ENCODE measurements at regions not wholly inside any gene's neighbourhood (a gene's known extent, or its start where the extent isn't known, plus 50 kb on each side); places are given as distances from the start of the nearest gene placed in this dataset.

DNA sequence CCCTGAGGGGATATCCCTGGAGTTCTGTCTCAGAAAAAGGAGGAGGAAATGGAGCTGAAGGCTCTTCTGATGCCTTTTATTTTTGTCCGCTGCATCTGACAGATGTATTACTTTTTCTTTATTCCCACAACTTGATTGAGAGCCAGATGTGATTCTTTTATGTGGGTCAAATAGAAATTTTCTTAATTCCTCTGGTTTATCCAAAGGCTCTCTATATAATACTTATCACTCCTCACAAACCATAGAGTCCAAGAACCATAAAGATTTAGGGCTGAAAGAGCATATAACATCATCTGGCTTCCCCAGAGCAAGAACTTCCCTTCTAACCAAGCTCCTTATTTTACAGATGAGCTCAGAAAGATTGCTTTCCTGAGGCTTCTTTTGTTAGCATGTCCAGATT lies 756.7 kb upstream of the FAM241A start:
- Histone ChIP-seq H3K4me3 (ENCODE audit: low read length) (no peak overlapping the region), H3K27me3 (ENCODE audit: insufficient read depth, low read length, poor library complexity, severe bottlenecking) (no peaks in the 10 kb centered on the region), H3K27ac (ENCODE audit: low read depth, low read length) (no peak overlapping the region), H3K36me3 (ENCODE audit: insufficient read depth, low read length) (no peaks in the 10 kb centered on the region), H3K4me1 (ENCODE audit: insufficient read depth, low read length) (no peaks in the 10 kb centered on the region), H3K9me3 (ENCODE audit: low read length) (peaks cover 2% of the 10 kb centered on the region)
- ChIA-PET CTCF (no interaction called here), POLR2A (no interaction called here)
- no peaks in the 10 kb centered on the region for H3K36me3 Mint-ChIP-seq
- no peaks in the 10 kb centered on the region for H3K4me1 Mint-ChIP-seq
- no peak overlapping the region for H3K4me3 Mint-ChIP-seq
- H3K9me3 Mint-ChIP-seq = peaks cover 4 to 28% (median 14%) of the 10 kb centered on the region in 5 donors
- H3K27me3 Mint-ChIP-seq = peaks cover 0 to 1% of the 10 kb centered on the region in 2 donors
- no peak for DNase-seq
- H3K27ac Mint-ChIP-seq = no peak overlapping the region

DNA sequence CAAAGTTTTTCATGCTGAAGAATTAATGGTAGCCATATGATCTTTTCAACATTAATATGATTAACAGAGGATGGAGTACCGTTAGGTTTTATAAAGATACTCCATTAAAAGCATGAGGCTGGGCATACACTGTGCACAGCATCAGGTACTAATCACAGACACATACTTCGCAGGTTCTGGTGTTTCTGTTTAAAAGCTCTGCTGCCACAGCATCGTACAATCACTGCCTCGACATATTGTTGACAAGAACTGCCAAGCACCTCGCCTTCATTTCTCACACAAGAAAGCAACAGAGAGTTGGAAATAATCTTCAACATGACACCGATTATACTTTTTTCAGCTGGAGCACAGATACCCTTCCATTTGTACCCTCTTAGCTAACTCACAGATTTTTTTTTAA lies 753.4 kb upstream of the FAM241A start:
- ChIA-PET CTCF (no interaction called here), POLR2A (no interaction called here)
- Mint-ChIP-seq H3K36me3 (no peaks in the 10 kb centered on the region), H3K4me3 (no peak overlapping the region), H3K27me3 (peaks cover 0 to 1% of the 10 kb centered on the region in 2 donors), H3K9me3 (peaks cover 4 to 18% (median 14%) of the 10 kb centered on the region in 5 donors), H3K4me1 (no peaks in the 10 kb centered on the region), H3K27ac (no peak overlapping the region)
- Histone ChIP-seq H3K27ac (ENCODE audit: low read depth, low read length) (no peak overlapping the region), H3K36me3 (ENCODE audit: insufficient read depth, low read length) (no peaks in the 10 kb centered on the region), H3K27me3 (ENCODE audit: insufficient read depth, low read length, poor library complexity, severe bottlenecking) (no peaks in the 10 kb centered on the region), H3K9me3 (ENCODE audit: low read length) (peaks cover 6% of the 10 kb centered on the region), H3K4me3 (ENCODE audit: low read length) (no peak overlapping the region), H3K4me1 (ENCODE audit: insufficient read depth, low read length) (no peaks in the 10 kb centered on the region)
- DNase-seq = no peak

DNA sequence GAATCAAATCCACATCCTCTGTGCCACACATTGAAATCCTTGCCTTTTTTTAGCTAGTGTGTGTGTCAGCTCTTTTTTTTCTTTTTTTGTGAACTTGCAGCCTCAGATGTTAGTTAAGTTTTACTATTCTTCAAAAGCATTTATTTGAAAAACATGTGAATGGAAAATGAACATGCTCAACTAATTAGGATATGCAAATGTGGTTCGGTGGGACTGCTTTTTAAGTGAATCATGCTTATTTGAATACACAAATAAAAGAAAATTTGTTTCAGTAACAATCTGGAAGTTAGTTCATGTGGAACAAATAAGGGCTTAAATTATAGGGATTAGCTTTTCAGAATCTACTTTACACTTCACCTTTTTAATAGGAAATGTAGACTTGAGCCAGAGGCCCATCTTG lies 751.5 kb upstream of the FAM241A start:
- Mint-ChIP-seq H3K27ac (no peak overlapping the region), H3K36me3 (no peaks in the 10 kb centered on the region), H3K27me3 (peaks cover 0 to 1% of the 10 kb centered on the region in 2 donors), H3K9me3 (peaks cover 4 to 18% (median 14%) of the 10 kb centered on the region in 5 donors), H3K4me3 (no peak overlapping the region), H3K4me1 (no peaks in the 10 kb centered on the region)
- peaks cover 6% of the 10 kb centered on the region for H3K9me3 ChIP-seq (ENCODE audit: low read length)
- H3K4me1 ChIP-seq (ENCODE audit: insufficient read depth, low read length) = no peaks in the 10 kb centered on the region
- no peak overlapping the region for H3K27ac ChIP-seq (ENCODE audit: low read depth, low read length)
- CTCF ChIA-PET = no interaction called here
- DNase-seq = no peak
- POLR2A ChIA-PET = no interaction called here
- H3K36me3 ChIP-seq (ENCODE audit: insufficient read depth, low read length) = no peaks in the 10 kb centered on the region
- no peaks in the 10 kb centered on the region for H3K27me3 ChIP-seq (ENCODE audit: insufficient read depth, low read length, poor library complexity, severe bottlenecking)
- H3K4me3 ChIP-seq (ENCODE audit: low read length) = no peak overlapping the region

DNA sequence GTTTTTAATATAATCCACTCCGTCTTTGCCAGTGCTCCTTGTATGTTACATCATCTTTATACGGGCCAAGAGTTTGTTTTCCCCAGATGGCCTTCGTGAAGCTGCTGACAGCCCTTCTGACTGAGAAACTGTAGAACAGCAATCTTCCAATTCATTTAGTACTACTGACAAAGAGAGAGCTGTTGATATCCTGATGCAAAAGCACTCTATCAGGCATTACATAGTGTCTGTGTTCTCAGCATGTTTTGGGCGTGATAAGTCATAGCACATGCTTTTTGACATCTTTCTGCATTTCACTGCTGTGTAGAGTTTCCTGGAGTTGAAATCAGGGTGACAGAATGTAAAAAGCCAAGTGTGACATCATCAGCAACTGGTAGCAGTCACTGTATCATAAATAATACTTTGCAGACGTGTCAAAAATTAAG lies 746.3 kb upstream of the FAM241A start:
- Histone ChIP-seq H3K27me3 (ENCODE audit: insufficient read depth, low read length, poor library complexity, severe bottlenecking) (no peaks in the 10 kb centered on the region), H3K27ac (ENCODE audit: low read depth, low read length) (no peak overlapping the region), H3K4me1 (ENCODE audit: insufficient read depth, low read length) (no peaks in the 10 kb centered on the region), H3K36me3 (ENCODE audit: insufficient read depth, low read length) (no peaks in the 10 kb centered on the region), H3K9me3 (ENCODE audit: low read length) (peaks cover under 1% of the 10 kb centered on the region), H3K4me3 (ENCODE audit: low read length) (no peak overlapping the region)
- H3K27me3 Mint-ChIP-seq = no peaks in the 10 kb centered on the region
- no peak overlapping the region for H3K4me3 Mint-ChIP-seq
- ChIA-PET CTCF (no interaction called here), POLR2A (no interaction called here)
- no peaks in the 10 kb centered on the region for H3K36me3 Mint-ChIP-seq
- H3K4me1 Mint-ChIP-seq = no peaks in the 10 kb centered on the region
- peaks cover 0 to 5% (median 4%) of the 10 kb centered on the region in 5 donors for H3K9me3 Mint-ChIP-seq
- no peak overlapping the region for H3K27ac Mint-ChIP-seq
- DNase-seq = no peak

- ChIA-PET CTCF (no interaction called here), POLR2A (no interaction called here)
- no peaks in the 10 kb centered on the region for H3K36me3 Mint-ChIP-seq
- Histone ChIP-seq H3K27me3 (ENCODE audit: insufficient read depth, low read length, poor library complexity, severe bottlenecking) (no peaks in the 10 kb centered on the region), H3K27ac (ENCODE audit: low read depth, low read length) (no peak overlapping the region), H3K4me3 (ENCODE audit: low read length) (no peak overlapping the region), H3K4me1 (ENCODE audit: insufficient read depth, low read length) (no peaks in the 10 kb centered on the region), H3K36me3 (ENCODE audit: insufficient read depth, low read length) (no peaks in the 10 kb centered on the region), H3K9me3 (ENCODE audit: low read length) (no peaks in the 10 kb centered on the region)
- H3K27ac Mint-ChIP-seq = no peak overlapping the region
- H3K27me3 Mint-ChIP-seq = no peaks in the 10 kb centered on the region
- no peaks in the 10 kb centered on the region for H3K4me1 Mint-ChIP-seq
- peaks cover 0 to 5% (median 4%) of the 10 kb centered on the region in 5 donors for H3K9me3 Mint-ChIP-seq
- H3K4me3 Mint-ChIP-seq = no peak overlapping the region
- DNase-seq = no peak
Observed at GRCh38 chr4:111399623-111400022, 745.6 kb upstream of the FAM241A start.

DNA sequence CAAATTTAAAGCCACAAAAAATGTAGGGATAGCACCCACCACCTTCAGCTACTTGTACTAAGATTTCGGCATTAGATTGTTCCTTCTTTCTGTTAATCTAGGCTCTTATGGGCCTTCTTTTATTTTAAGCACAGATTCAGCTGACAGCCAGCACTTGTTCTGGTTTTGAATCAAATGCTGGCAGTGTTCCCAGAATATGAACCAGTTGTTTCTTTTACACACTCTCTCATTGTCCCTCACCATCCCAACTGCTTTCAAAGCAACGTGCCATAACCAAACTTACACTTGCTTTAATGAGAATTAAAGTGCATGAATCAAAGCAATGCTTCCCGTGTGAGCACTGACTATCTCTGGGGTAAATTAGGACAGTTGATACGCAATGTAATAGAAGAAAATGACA lies 744.5 kb upstream of the FAM241A start:
- Mint-ChIP-seq H3K9me3 (peaks cover 3 to 7% (median 4%) of the 10 kb centered on the region in 5 donors), H3K27ac (no peak overlapping the region), H3K4me3 (no peak overlapping the region), H3K4me1 (no peaks in the 10 kb centered on the region), H3K36me3 (no peaks in the 10 kb centered on the region), H3K27me3 (no peaks in the 10 kb centered on the region)
- Histone ChIP-seq H3K4me1 (ENCODE audit: insufficient read depth, low read length) (no peaks in the 10 kb centered on the region), H3K27ac (ENCODE audit: low read depth, low read length) (no peak overlapping the region), H3K36me3 (ENCODE audit: insufficient read depth, low read length) (no peaks in the 10 kb centered on the region), H3K4me3 (ENCODE audit: low read length) (no peak overlapping the region), H3K9me3 (ENCODE audit: low read length) (no peaks in the 10 kb centered on the region), H3K27me3 (ENCODE audit: insufficient read depth, low read length, poor library complexity, severe bottlenecking) (no peaks in the 10 kb centered on the region)
- no peak for DNase-seq
- POLR2A ChIA-PET = no interaction called here
- CTCF ChIA-PET = no interaction called here

DNA sequence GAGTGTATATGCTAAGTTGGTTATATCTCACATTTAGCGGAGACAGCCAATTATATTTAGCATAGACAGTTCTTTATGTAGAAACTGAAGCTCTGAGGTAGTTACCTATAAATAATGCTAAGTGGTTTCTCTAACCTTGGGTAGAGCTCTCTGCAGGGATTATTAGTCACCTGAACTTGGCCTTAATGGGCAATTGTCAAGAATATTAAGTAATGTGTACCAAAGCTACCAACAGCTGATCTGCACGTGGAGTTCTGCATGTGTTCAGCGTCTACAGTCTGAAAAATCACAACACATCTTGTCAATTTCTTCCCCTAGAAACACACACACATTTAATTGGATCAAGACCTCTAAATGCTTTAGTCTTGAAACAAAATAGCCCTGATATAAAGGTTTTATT lies 740.6 kb upstream of the FAM241A start:
- Mint-ChIP-seq H3K4me1 (no peaks in the 10 kb centered on the region), H3K27me3 (no peaks in the 10 kb centered on the region), H3K9me3 (peaks cover 1 to 10% (median 4%) of the 10 kb centered on the region in 5 donors), H3K27ac (no peak overlapping the region), H3K36me3 (no peaks in the 10 kb centered on the region), H3K4me3 (no peak overlapping the region)
- Histone ChIP-seq H3K36me3 (ENCODE audit: insufficient read depth, low read length) (no peaks in the 10 kb centered on the region), H3K9me3 (ENCODE audit: low read length) (no peaks in the 10 kb centered on the region), H3K4me1 (ENCODE audit: insufficient read depth, low read length) (no peaks in the 10 kb centered on the region), H3K27me3 (ENCODE audit: insufficient read depth, low read length, poor library complexity, severe bottlenecking) (no peaks in the 10 kb centered on the region), H3K4me3 (ENCODE audit: low read length) (no peak overlapping the region), H3K27ac (ENCODE audit: low read depth, low read length) (no peak overlapping the region)
- ChIA-PET POLR2A (no interaction called here), CTCF (no interaction called here)
- no peak for DNase-seq

- no peak overlapping the region for H3K4me3 Mint-ChIP-seq
- CTCF ChIA-PET = no interaction called here
Observed at GRCh38 chr4:111405989-111406388, 739.3 kb upstream of the FAM241A start.

GRCh38 chr4:111410571-111410970 lies 734.7 kb upstream of the FAM241A start:
- DNase-seq = no peak
- no peaks in the 10 kb centered on the region for H3K36me3 Mint-ChIP-seq
- H3K4me3 Mint-ChIP-seq = no peak overlapping the region
- H3K27me3 ChIP-seq (ENCODE audit: insufficient read depth, low read length, poor library complexity, severe bottlenecking) = no peaks in the 10 kb centered on the region
- no peaks in the 10 kb centered on the region for H3K36me3 ChIP-seq (ENCODE audit: insufficient read depth, low read length)
- H3K4me1 Mint-ChIP-seq = no peaks in the 10 kb centered on the region
- peaks cover 2 to 17% (median 8%) of the 10 kb centered on the region in 5 donors for H3K9me3 Mint-ChIP-seq
- CTCF ChIA-PET = no interaction called here
- no peaks in the 10 kb centered on the region for H3K4me1 ChIP-seq (ENCODE audit: insufficient read depth, low read length)
- H3K27ac Mint-ChIP-seq = no peak overlapping the region
- H3K4me3 ChIP-seq (ENCODE audit: low read length) = no peak overlapping the region
- POLR2A ChIA-PET = no interaction called here
- no peak overlapping the region for H3K27ac ChIP-seq (ENCODE audit: low read depth, low read length)
- H3K27me3 Mint-ChIP-seq = no peaks in the 10 kb centered on the region
- H3K9me3 ChIP-seq (ENCODE audit: low read length) = no peaks in the 10 kb centered on the region

More at GRCh38 chr4:111405989-111406388, 739.3 kb upstream of the FAM241A start:
- DNase-seq = no peak
- Histone ChIP-seq H3K4me3 (ENCODE audit: low read length) (no peak overlapping the region), H3K4me1 (ENCODE audit: insufficient read depth, low read length) (no peaks in the 10 kb centered on the region), H3K27me3 (ENCODE audit: insufficient read depth, low read length, poor library complexity, severe bottlenecking) (no peaks in the 10 kb centered on the region), H3K36me3 (ENCODE audit: insufficient read depth, low read length) (no peaks in the 10 kb centered on the region), H3K27ac (ENCODE audit: low read depth, low read length) (no peak overlapping the region), H3K9me3 (ENCODE audit: low read length) (no peaks in the 10 kb centered on the region)
- H3K9me3 Mint-ChIP-seq = peaks cover 1 to 12% (median 4%) of the 10 kb centered on the region in 5 donors
- no peaks in the 10 kb centered on the region for H3K27me3 Mint-ChIP-seq
- no peaks in the 10 kb centered on the region for H3K4me1 Mint-ChIP-seq
- H3K36me3 Mint-ChIP-seq = no peaks in the 10 kb centered on the region
- no peak overlapping the region for H3K27ac Mint-ChIP-seq
- POLR2A ChIA-PET = no interaction called here
